CD4-positive, alpha-beta T cell treated with Interleukin-4 for 1 hour (primary cell): ENCODE measurements at regions not wholly inside any gene's neighbourhood (a gene's known extent, or its start where the extent isn't known, plus 50 kb on each side); places are given as distances from the start of the nearest gene placed in this dataset.
A peak's percentile ranks its signal among the peaks of the same experiment; 100 is the strongest.

ENCODE experiments used
- DNase-seq, 2 donors: peaks; one replicate each; pipeline ENCODE4 v3.0.0-alpha.2; 2020 to 2022

DNA sequence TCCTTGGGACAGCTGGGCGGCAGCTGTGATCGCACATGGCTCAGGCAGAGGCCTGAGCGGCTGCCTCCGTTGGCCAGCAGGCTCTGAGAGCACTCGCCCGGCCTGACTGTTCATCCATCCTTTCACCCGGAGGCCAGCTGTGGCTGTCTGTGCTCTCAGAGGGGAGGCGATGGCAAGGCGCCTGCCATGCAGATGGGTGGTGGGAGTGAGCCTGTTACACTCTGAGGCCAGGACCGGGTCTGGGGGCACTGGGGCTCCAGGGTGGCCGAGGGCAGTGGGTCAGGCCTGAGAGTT lies 292.3 kb downstream of the TMEM121 start:
- DNase-seq = no peak

DNA sequence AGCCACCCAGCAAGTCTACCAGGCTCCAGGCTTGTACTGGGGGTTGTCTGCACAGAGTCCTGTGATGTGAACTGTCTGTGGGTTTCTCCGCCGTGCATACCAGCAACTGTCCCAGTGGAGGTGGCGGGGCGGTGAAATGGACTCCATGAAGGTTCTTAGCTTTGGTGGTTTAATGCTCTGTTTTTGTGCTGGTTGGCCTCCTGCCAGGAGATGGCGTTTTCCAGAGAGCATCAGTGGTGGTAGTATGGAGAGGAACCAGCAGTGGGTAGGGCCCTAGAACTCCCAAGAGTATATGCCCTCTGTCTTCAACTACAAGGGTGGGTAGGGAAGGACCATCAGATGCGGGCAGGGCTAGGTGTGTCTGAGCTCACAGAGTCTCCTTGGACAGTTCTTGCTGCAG lies 303.8 kb downstream of the TMEM121 start:
- peak in 1 of 2 donors; percentile 4 for DNase-seq

DNA sequence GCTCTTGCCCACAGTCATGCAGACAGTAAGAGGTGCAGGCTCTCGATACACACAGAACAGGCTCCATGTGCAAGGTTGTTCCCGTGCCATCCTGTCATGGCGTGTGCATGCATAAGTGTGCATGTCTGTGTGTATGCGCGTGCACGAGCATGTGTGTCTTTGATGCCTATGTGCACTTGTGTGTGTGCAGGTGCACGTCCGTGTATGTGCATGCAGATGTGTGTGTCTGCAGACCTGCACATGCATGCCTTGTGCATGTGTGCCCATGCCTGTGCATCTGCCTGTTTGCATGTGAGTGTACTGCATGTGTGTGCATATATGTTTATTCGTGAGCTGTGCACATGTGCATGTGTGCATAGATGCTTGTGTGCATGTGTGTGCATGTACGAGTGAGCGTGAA lies 309.8 kb downstream of the TMEM121 start:
- no peak for DNase-seq

DNA sequence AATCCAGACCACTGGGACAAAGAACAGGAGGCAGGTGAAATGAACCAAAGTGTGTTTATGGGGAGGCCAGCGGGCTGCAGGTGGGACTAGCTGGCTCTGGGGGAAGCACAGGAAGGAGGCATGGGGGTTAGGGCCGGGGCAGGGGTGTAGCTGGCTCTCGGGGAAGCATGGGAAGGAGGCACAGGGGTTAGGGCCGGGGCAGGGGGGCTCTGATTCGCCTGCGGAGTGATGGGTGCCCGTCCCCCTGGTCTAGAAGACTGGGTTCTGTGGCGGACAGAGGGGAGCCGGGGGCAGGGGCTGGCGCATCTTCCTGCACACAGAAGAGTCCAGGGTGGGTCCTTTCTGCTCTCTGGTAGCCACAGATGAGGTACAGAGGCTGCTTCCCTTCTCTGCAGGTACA lies 310.3 kb downstream of the TMEM121 start:
- DNase-seq = no peak

DNA sequence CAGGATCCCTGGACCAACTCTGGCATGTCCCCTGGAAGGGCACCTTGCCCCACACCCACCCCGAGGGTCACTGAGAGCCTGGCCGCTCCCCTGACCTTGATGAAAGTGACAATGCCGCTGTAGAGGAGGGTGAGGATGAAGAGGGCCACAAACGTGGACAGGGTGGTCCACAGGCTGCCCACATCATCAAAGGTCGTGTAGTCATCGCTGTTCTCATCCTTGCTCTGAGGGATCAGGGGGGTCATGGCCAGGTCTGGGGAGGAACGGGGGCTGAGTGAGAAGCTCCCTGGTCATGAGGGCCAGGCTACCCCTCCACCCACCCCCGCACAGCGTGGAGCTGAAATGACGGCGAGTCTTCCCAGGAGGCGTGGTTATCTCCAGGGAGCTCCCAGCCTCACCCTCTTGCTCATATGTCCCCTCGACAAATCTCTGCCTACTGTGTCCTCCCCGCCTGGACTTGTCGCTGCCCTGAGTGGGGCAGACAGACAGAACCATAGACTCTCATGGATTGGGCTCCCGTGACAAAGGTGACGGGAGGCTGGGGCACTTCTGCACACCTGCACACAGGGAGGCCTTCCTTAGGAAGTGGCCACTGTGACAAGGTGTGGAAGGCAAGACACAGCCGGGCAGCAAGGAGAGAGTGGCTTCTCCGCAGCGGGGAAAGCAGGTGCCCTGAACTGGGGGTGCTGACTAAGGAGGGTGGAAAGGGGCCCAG lies 311.1 kb downstream of the TMEM121 start:
- DNase-seq = no peak

DNA sequence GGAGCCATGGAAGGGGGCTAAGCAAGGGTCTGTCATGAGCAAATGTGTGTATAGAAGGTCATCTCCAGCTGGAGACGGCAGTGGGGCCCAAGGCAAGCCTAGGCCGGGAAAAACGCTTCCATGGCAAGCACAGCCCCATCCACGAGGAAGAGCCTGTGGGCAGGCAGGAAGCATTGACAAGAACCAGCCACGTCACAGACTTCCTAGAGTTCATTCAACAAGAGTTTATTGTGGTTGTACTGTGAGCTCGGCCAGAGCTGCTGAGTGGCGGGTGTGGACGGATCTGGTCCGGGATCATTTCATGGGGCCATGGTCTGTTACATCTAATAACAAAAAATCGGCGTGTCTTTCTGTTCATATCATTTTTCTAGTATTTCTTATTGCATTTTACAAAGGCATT lies 311.7 kb downstream of the TMEM121 start:
- DNase-seq = no peak

DNA sequence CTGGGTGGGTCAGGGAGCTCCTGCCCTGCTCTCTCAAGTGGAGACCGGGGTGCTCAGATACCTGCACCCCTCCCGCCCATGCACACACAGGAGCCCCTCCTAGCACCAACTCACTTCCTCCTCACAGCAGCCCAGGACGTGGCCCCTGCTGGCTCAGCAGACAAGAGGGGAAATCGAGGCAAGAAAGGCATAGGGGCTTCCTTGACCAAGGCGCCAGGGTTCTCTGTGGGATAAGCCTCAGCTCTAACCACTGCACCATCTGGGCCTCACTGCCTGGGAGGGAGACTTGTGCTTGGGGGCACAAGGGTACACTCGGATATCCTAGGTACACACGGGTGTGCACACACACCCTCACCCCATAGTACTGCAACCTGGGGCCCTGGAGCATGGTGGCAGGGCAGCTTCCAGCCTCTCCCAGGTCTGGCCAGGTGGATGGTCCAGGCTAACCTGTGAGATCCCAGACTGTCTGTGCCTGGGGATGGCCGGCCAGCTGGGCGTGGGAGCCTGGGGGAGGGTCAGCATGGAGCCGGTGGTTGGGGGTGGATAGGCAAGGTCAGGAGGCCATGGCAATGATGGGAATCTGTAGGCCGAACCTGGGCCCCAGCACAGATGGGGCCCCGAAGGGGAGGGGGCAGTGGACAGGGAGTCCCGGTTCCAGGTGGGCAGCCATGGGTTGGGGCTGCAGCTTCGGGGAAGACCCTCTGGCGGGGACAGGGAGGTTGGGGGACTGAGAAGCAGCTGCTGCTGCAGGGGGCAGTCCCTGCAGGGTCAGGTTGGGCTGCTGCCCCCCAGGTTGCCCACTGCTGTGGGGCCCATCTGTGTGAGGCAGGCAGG lies 312.4 kb downstream of the TMEM121 start:
- no peak for DNase-seq

DNA sequence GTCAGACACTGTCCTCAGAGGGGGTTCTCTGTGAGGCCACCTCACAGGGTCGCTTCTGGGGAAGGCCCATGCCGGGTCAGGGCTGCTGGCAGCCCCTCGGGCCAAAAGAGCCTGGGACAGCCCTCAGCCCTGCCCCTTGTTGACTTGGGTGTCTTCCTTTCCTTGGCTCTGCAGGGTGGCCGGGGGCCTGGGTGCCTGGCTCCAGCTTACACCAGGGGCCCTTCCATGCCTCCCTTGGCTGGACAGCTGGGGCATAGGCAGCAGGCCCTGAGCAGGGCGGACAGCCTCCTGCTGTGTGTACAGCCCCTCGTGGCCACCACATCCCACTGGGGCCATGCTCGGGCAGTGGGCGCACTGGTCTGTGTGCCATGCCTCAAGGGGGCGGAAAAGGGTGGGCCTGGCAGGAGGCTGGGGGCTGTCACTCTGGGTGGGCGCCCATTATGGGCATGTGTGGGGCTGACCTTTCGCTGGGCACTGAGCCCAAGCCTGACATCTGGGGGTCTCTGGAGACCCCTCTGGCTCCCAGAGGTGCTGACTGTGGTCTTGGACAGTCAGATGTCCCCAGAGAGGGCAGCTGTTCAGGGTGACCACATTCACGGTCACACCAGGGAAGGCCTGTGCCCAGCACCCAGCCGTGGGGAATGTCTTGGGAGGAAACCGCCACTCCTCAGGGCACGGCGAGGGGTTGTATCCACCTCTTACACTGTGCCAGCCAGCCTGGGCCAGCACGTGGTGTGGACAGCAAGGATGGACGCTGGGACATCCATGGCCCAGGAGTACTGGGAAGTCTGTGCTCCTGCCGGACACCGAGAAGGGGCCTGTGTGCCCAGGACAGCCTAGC lies 313.3 kb downstream of the TMEM121 start:
- DNase-seq = no peak

DNA sequence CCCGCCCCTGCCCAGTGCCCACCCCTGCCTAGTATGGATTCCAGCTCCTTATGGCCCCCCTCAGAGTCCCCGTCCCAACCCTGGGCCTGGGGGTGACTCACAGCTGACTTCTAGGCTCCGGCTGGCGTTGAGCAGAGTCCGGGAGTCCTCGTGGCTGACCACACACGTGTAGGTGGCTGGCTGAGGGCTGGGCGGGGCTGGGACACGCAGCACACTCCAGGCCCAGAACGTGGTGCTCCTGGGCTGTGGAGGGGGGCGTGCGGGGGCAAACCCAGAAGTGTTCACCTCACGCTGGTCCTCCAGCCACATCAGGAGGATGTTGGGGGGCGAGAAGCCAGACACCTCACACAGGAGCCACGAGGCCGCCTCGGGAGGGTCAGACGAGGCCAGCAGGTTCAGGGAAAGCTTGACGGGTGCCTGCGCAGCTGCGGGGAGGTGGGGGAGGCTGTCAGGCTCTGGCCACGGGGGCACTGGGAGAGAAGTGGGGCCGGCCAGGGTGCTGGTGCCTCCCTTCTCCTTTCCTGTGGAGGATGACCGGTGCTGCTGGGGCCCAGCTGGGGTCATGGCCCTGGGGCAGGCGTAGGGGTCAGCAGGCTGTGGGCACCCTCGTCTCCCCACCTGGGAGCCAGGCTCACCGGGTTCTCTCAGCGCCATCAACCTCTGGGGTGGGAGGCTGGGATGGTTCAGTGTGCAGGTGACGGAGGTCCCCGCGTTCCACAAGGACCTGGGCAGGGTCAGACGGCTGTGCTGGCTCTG lies 314.1 kb downstream of the TMEM121 start:
- DNase-seq = no peak

DNA sequence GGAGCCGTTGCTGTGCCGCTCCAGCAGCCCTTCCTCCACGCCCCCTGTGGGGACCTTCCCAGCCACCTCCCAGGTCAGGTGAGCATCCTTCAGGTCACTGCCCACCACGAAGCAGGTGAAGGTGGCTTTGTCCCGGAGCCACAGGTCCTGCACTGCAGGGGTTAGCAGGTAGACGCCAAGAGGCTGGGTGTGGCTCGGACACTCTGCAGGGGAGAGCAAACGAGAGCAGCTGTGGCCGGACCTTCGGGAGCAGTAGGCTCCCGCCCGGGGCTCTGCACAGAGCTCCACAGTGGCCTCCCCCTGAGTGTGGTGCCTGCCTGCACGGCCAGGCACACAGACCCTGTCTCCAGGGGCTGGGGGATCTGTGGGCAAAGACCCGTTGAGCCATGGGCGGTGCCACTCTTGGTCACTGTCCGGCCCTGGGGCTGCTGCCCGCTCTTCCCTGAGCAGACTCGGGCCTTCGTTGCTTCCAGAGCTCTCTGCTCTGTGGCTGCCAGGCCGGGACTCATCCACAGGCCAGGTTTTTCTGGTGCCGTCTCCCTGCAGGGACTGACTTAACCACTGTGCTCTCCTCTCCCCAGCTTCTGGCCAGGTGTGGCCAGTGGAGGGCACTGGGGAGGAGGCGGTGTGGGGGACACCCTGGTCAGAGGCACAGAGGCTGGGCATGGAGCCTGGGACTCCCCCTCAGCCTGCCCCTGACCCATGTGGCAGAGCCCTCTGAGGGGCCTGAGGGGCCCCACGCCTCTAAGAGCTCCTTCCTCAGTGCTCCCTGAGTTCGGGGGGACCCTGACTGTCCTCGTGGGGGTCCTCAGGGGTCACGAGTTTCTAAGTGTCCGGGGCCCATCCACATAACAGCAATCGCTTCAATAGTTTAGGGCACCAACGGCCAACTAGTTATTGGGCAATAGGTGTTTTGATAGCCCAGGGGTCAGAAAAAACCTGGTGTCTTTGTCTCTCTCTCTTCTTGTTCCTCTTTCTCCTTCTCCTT lies 314.9 kb downstream of the TMEM121 start:
- DNase-seq = no peak

DNA sequence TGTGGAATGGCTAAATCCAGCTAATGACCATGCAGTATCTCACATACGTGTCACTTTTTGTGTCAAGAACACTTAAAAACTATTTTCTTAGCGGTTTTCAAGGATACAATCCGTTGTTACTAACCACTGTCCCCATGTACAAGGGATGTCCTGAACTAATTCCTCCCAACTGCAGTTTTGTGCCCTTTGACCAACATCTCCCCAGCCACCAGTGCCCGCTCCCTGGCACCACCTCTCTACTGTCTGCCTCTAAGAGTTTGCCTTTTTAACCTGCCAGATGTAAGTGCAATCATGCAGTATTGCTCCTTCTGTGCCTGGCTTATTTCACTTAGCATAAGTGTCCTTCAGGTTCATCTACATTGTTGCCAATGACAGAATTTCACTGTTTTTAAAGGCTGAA lies 315.7 kb downstream of the TMEM121 start:
- DNase-seq = no peak

DNA sequence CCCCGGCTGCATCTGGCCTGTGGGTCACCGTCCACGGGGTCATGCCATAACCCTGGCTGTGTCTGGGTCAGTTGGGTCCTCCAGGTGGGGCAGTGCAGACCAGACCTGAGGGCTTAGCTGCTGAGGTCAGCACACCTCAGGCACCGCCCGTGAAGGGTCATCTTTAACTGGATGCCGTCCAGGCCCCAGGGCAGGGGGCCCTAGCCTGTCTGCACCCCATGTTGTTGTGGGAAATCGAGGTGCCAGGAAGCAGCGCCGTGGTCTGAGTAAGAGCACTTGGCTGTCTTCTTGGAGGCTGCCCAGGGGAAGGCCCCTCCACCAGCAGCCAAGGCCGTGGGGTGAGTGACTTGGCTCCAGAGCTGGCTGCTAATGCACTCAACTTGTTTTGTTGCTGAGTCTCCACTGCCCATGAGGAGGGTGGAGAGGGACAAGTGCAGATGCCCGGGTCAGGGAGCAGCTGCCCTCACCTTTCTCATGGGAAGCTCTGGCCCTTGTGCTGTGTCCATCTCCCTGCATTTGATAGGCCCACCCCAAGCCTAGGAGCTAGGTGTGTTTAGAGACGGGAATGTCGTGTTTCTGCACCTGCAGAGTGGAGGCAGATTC lies 317.2 kb downstream of the TMEM121 start:
- DNase-seq = no peak

DNA sequence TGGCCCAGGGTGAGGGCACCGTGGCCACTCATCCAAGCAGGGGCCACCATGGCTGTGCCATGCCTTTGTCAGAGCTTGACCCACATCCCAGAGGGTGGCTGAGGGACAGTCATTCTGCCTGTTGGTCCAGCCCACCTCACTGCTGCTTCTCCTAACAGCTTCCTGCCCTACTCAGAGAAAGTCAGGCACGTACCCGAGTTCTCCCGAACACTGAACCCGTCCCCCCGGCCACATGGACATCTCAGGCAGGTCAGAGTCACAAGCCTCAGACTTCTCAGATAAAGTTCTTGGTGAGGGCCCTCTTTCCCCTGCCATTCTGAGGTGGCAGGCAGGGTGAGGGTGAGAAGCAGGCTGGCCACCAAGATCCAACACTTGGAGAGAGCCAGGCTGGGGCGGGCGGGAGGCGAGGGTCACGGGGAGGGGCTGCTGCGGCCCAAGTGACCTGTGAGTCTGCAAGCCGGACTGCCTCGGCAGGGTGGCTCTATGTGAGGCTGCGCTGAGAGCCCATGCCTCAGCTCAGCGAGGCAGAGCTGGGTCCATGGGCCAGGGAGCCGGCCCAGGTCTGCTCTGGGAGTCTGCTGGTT lies 317.8 kb downstream of the TMEM121 start:
- DNase-seq = no peak

DNA sequence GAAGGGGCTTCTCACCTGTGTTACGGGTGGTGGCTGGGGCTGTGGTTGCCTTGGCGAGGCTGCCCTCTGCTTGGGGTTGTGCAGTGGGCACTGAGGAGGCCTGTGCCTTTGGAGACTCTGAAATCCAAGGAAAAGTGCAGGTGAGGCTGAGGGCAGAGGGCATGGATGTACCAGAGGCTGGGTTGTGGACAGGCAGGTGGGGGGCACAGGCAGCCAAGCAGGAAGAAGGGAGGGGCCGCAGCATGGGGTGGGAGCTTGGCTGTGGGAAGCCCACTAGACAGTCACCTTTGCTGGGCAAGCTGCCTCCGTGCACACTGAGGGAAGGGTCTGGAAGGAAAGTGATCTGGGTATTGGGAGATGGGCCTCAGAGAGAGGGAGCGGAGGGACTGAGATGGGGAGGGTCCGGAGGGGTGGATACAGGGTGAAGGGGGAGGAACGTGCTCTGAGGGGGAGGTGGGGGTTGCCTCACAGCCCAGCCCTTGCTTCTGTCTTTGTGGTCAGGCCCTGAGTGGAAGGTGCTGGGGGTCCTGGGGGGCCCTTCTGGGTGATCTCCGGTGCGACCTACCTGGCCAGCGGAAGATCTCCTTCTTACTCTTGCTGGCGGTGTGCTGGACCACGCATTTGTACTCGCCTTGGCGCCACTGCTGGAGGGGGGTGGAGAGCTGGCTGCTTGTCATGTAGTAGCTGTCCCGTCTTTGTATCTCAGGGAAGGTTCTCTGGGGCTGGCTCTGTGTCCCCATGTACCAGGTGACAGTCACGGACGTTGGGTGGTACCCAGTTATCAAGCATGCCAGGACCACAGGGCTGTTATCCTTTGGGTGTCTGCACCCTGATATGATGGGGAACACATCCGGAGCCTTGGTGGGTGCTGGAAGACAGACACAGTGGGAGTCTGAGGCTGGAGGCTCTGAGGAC lies 318.7 kb downstream of the TMEM121 start:
- DNase-seq = no peak

DNA sequence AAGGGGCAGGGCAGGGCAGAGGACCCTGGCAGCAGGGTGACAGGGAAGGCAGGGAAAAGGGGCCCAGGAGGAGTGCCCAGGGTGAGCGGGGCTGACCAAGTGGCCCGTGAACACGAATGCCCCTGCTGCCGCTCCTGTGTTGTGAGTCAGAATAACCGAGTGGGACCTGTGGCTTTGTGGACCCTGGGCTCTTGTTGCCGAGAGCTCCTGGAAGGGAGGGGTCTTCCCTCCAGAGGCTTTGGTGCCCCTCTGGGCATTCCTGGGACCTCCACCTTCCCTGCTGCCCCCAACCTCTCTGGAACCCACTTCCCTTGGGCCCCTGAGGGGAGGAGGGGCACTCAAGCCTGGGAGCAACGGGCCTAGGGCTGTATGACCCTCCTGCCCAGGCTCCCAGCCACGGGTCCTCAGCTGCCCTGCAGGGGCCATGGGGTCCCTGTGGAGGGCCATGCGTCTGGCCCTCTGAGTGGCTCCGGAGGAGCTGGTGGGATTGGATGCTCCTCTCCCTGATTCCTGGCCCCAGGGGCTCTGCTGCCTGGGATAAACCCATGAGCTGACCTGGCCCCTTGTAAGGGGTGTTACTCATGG lies 319.4 kb downstream of the TMEM121 start:
- no peak for DNase-seq

DNA sequence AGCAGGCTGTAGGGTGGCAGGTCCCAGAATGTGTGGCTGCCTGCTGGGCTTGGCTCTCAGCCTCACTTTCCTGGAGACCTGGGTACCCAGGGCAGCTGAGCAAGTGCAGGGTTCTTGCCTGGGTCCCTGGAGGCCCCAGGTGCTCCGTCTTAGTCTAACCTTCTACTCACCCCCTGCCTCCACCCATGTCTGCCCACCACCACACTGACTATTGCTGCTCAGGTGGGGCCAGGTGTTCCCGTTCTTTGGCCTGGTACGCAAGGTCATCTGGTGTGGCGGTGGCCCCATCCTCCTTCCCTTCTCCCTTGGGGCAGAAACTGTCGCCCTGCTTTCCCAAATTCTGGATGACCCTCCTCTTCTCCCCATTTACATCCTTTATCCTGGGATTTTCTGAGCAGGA lies 319.9 kb downstream of the TMEM121 start:
- DNase-seq = no peak

DNA sequence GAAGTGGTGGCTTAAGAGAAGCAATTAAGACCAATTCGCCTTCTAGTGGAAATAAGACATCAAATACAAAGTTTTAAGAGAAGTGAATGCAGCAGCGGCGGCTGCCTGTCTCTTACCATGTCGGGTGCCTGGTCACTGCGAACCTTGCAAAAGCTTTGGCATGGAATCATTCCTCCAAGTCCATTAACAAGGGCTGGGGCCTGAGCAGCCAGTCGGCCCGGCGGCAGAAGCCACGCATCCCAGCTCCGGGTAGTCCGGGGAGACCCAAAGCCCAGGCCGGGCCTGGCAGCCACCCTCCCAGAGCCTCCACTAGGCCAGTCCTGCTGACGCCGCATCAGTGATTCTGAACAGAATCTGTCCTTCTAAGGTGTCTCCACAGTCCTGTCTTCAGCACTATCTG lies 321.0 kb downstream of the TMEM121 start:
- DNase-seq = no peak

DNA sequence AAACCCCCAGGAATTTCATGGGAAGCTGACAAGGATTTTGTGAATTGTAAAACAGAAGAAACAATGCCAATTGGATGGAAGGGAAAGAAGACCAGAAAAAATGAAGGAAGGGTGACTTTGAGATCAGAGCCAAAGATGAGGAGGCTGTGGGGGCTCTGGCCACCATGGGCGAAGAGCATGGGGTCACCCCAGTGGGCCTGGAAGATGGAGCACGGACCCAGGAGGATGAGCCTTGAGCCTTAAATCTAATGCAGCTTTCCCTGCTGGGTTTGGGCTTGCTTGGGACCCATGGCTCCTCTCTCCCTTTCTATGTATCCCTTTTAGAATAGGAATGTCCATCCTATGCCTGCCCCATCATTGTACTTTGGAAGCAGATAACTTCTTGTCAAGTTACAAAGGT lies 322.2 kb downstream of the TMEM121 start:
- no peak for DNase-seq

DNA sequence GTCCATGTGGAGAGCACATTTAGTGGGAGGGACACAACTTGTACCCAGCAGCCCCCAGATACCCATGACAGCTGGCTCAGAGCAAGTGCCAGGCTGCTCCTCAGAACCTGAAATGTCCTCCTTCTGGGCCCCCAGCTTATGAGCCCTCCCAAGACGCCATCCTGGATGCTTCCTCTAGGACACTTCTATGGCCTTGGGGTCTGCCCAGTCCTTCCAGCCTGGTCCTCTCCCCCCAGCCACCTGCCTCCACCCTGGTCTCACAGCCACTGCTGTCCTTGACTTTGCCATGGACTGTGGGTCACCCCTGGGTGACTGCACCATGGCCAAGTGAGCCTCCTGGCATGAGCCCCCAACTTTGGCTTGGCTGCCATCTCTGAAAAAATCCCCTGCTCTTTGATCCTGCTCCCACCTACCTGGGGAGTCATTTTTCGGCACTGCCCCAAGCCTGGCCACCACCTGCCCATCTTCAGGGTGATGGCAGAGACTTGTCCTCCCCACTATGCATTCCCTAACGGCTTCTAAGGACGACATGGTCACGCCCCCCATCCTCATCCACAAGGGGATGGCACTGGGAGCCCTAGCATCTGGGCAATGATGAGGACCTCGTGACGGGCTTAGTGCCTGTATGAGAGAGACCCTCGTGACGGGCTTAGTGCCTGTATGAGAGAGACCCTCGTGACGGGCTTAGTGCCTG lies 323.7 kb downstream of the TMEM121 start:
- DNase-seq = no peak
